ENCODE measurements at regions not wholly inside any gene's neighbourhood (a gene's known extent, or its start where the extent isn't known, plus 50 kb on each side); places are given as distances from the start of the nearest gene placed in this dataset.

- TF ChIP-seq POLR2AphosphoS5 (IDR thresholded peaks at IDR 0.05) (no peak), CTCF (IDR thresholded peaks at IDR 0.05) (no peak), POLR2A (IDR thresholded peaks at IDR 0.05) (no peak)
- Histone ChIP-seq H3K9me3 (no peaks in the 10 kb centered on the region), H3K4me3 (no peak overlapping the region), H3K27ac (no peak overlapping the region), H3K4me1 (replicated peaks) (no peaks in the 10 kb centered on the region), H3K36me3 (no peaks in the 10 kb centered on the region), H3K27me3 (replicated peaks; ENCODE audit: insufficient read depth) (no peaks in the 10 kb centered on the region)
- 85% methylated on average over 4 of the region's 4 CpGs for WGBS
- DNase-seq (ENCODE audit: low spot score), result no peak
- intact Hi-C loops (cut with DNase I), result no loop called here
These were observed 1224.1 kb upstream of the CADM2 start for GRCh38 chr3:83734656-83735055.

GRCh38 chr3:83738202-83738601, 1220.6 kb upstream of the CADM2 start:
- Histone ChIP-seq H3K4me3 (no peak overlapping the region), H3K36me3 (no peaks in the 10 kb centered on the region), H3K9me3 (no peaks in the 10 kb centered on the region), H3K4me1 (replicated peaks) (no peaks in the 10 kb centered on the region), H3K27me3 (replicated peaks; ENCODE audit: insufficient read depth) (no peaks in the 10 kb centered on the region), H3K27ac (no peak overlapping the region)
- WGBS, result 84% methylated on average over 4 of the region's 4 CpGs
- intact Hi-C loops (cut with DNase I), result no loop called here
- DNase-seq (ENCODE audit: low spot score), result no peak
- TF ChIP-seq POLR2A (IDR thresholded peaks at IDR 0.05) (no peak), POLR2AphosphoS5 (IDR thresholded peaks at IDR 0.05) (no peak), CTCF (IDR thresholded peaks at IDR 0.05) (no peak)

DNA sequence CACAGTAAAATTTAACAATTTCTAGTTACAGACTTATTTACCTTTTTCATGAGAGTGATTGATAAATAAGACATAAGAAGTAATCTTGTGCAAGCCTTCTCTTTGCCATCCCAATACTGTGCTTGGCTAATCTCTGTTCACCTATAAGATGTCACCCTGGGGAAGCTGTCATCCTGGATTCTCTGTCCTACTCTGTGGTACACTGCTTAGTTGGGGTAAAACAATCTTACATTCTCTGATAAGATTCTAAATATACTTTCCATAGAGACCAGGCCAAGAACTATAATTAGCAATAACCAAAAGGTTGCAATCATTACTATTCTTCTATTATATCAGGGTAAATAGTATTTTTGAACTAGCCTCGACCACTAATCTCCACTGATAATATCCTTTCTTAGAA, 1218.3 kb upstream of the CADM2 start:
- intact Hi-C loops (cut with DNase I), result no loop called here
- 74% methylated on average over 1 of the region's 1 CpG for WGBS
- no peak for DNase-seq (ENCODE audit: low spot score)

GRCh38 chr3:83765956-83766355, 1192.8 kb upstream of the CADM2 start:
- H3K27me3 ChIP-seq (replicated peaks; ENCODE audit: insufficient read depth), result no peaks in the 10 kb centered on the region
- no peaks in the 10 kb centered on the region for H3K4me1 ChIP-seq (replicated peaks)
- no peak for TF ChIP-seq POLR2A (IDR thresholded peaks at IDR 0.05)
- TF ChIP-seq POLR2AphosphoS5 (IDR thresholded peaks at IDR 0.05), result no peak
- no peak for TF ChIP-seq CTCF (IDR thresholded peaks at IDR 0.05)
- no peak for DNase-seq (ENCODE audit: low spot score)
- intact Hi-C loops (cut with DNase I), result no loop called here
- no peak overlapping the region for H3K4me3 ChIP-seq
- H3K36me3 ChIP-seq, result no peaks in the 10 kb centered on the region
- H3K9me3 ChIP-seq, result no peaks in the 10 kb centered on the region
- no peak overlapping the region for H3K27ac ChIP-seq
- 41% methylated on average over 1 of the region's 1 CpG for WGBS

More for the DNA sequence above, 1218.3 kb upstream of the CADM2 start:
- H3K27ac ChIP-seq, result no peak overlapping the region
- no peak overlapping the region for H3K4me3 ChIP-seq
- no peaks in the 10 kb centered on the region for H3K36me3 ChIP-seq
- H3K9me3 ChIP-seq, result no peaks in the 10 kb centered on the region
- TF ChIP-seq POLR2A (IDR thresholded peaks at IDR 0.05), result no peak
- TF ChIP-seq CTCF (IDR thresholded peaks at IDR 0.05), result no peak
- no peak for TF ChIP-seq POLR2AphosphoS5 (IDR thresholded peaks at IDR 0.05)
- H3K4me1 ChIP-seq (replicated peaks), result no peaks in the 10 kb centered on the region
- no peaks in the 10 kb centered on the region for H3K27me3 ChIP-seq (replicated peaks; ENCODE audit: insufficient read depth)

- no peak for DNase-seq (ENCODE audit: low spot score)
- intact Hi-C loops (cut with DNase I), result no loop called here
- H3K9me3 ChIP-seq, result no peaks in the 10 kb centered on the region
- no peaks in the 10 kb centered on the region for H3K27me3 ChIP-seq (replicated peaks; ENCODE audit: insufficient read depth)
- TF ChIP-seq CTCF (IDR thresholded peaks at IDR 0.05), result no peak
- no peak for TF ChIP-seq POLR2A (IDR thresholded peaks at IDR 0.05)
- TF ChIP-seq POLR2AphosphoS5 (IDR thresholded peaks at IDR 0.05), result no peak
- H3K4me1 ChIP-seq (replicated peaks), result no peaks in the 10 kb centered on the region
- WGBS, result 89% methylated on average over 17 of the region's 17 CpGs
- H3K36me3 ChIP-seq, result no peaks in the 10 kb centered on the region
- H3K4me3 ChIP-seq, result no peak overlapping the region
- no peak overlapping the region for H3K27ac ChIP-seq
These were observed 1188.8 kb upstream of the CADM2 start for GRCh38 chr3:83769791-83770663.

All from prostate gland (tissue), 2 donors.